Esophagus squamous epithelium (tissue), 5 donors: ENCODE measurements at regions not wholly inside any gene's neighbourhood (a gene's known extent, or its start where the extent isn't known, plus 50 kb on each side); places are given as distances from the start of the nearest gene placed in this dataset.

Experiments
- DNase-seq: peaks from one replicate; lab custom pipeline; 2025; lab: John Stamatoyannopoulos, UW
- H3K27ac ChIP-seq, 4 donors: fragments of 200-600 bp; sonication (generic); one replicate each; pipeline ENCODE4 v1.5.1; 2016 to 2019; ENCODE audit warnings: mild to moderate bottlenecking in 1 of 4
- H3K27me3 ChIP-seq, 4 donors: fragments of 200-600 bp; sonication (generic); 1 replicate in 3 of 4; 2 replicates in 1 of 4; pipeline versions ENCODE4 v1.5.1 to v1.6.0; 2017 to 2021; ENCODE audit warnings: antibody characterized with exemption in 1 of 4
- H3K36me3 ChIP-seq, 3 donors: fragments of 200-600 bp; sonication (generic); one replicate each; pipeline ENCODE4 v1.5.1; 2016 to 2019
- H3K4me1 ChIP-seq, 3 donors: fragments of 200-600 bp; sonication (generic); one replicate each; pipeline ENCODE4 v1.5.1; 2017 to 2019
- H3K4me3 ChIP-seq, 4 donors: fragments of 200-600 bp; sonication (generic); 1 replicate in 3 of 4; 2 replicates in 1 of 4; pipeline ENCODE4 v1.5.1; 2016 to 2019; ENCODE audit warnings: mild to moderate bottlenecking in 2 of 4, moderate library complexity in 1 of 4
- H3K9me3 ChIP-seq, 3 donors: fragments of 200-600 bp; sonication (generic); one replicate each; pipeline ENCODE4 v1.5.1; 2016 to 2019
- CTCF ChIP-seq, 6 experiments: fragments of 450-650 bp in 4 of 6; fragments of 200-600 bp in 2 of 6; sonication (generic) in 2 of 6; IDR thresholded peaks; one replicate each; pipeline ENCODE4 v1.5.1; 2016 to 2019; ENCODE audit warnings: antibody characterized with exemption in 6 of 6, mild to moderate bottlenecking in 4 of 6, moderate library complexity in 4 of 6
- POLR2A ChIP-seq, 4 donors: fragments of 450-650 bp; IDR thresholded peaks; one replicate each; pipeline ENCODE4 v1.6.1; 2017; ENCODE audit warnings: antibody characterized with exemption in 4 of 4, mild to moderate bottlenecking in 4 of 4, moderate library complexity in 3 of 4
- WGBS, 2 donors: methylation state at CpG; one replicate each; pipeline ENCODE4 v1.1.5; 2018; 5-methylcytosine and 5-hydroxymethylcytosine counted together
- intact Hi-C: fragments of 100-400 bp; cut with DNase I; formaldehyde crosslinking; loops from one replicate; pipeline ENCODE4 v1.15.0; 2022
- donor health status: DM: yes; HTN: yes; CAD: no.

GRCh38 chr6:121522265-121522664 is 86.8 kb downstream of the GJA1 start:
- 9 to 25% methylated on average over 2 of the region's 2 CpGs for WGBS, 2 donors
- Histone ChIP-seq H3K27me3 (no peaks in the 10 kb centered on the region), H3K36me3 (no peaks in the 10 kb centered on the region), H3K27ac (peak overlapping the region; percentile 55 to 80 (median 68)), H3K4me3 (peak overlapping the region in 1 of 4 donors; percentile 16), H3K9me3 (no peaks in the 10 kb centered on the region), H3K4me1 (peaks cover 0 to 29% (median 14%) of the 10 kb centered on the region in 3 donors)
- no peak for DNase-seq
- TF ChIP-seq CTCF (IDR thresholded peaks at IDR 0.05) (no peak), POLR2A (IDR thresholded peaks at IDR 0.05) (no peak)
- intact Hi-C loops: no loop called here

GRCh38 chr6:121522771-121523386 is 87.4 kb downstream of the GJA1 start:
- Histone ChIP-seq H3K4me1 (peaks cover 0 to 29% (median 14%) of the 10 kb centered on the region in 3 donors), H3K36me3 (no peaks in the 10 kb centered on the region), H3K9me3 (no peaks in the 10 kb centered on the region), H3K27ac (peak overlapping the region; percentile 55 to 80 (median 68)), H3K27me3 (no peaks in the 10 kb centered on the region), H3K4me3 (peak overlapping the region in 1 of 4 donors; percentile 16)
- TF ChIP-seq POLR2A (IDR thresholded peaks at IDR 0.05): no peak
- no peak for TF ChIP-seq CTCF (IDR thresholded peaks at IDR 0.05)
- intact Hi-C loops: no loop called here
- no peak for DNase-seq
- 59 to 68% methylated on average over 3 of the region's 3 CpGs for WGBS, 2 donors

- H3K4me3 ChIP-seq: no peak overlapping the region
- peak overlapping the region in 2 of 4 donors; percentile 78 to 80 for H3K27ac ChIP-seq
- H3K36me3 ChIP-seq: no peaks in the 10 kb centered on the region
- TF ChIP-seq POLR2A (IDR thresholded peaks at IDR 0.05) (no peak), CTCF (IDR thresholded peaks at IDR 0.05) (no peak)
- no peak for DNase-seq
- peaks cover 0 to 29% (median 14%) of the 10 kb centered on the region in 3 donors for H3K4me1 ChIP-seq
- 89 to 93% methylated on average over 7 of the region's 7 CpGs for WGBS, 2 donors
- intact Hi-C loops: no loop called here
- H3K27me3 ChIP-seq: no peaks in the 10 kb centered on the region
- no peaks in the 10 kb centered on the region for H3K9me3 ChIP-seq
Observed at GRCh38 chr6:121523628-121524027, 88.2 kb downstream of the GJA1 start.

- Histone ChIP-seq H3K27me3 (no peaks in the 10 kb centered on the region), H3K4me3 (no peak overlapping the region), H3K27ac (no peak overlapping the region), H3K36me3 (no peaks in the 10 kb centered on the region), H3K9me3 (no peaks in the 10 kb centered on the region), H3K4me1 (peaks cover 0 to 28% (median 12%) of the 10 kb centered on the region in 3 donors)
- 67 to 100% methylated on average over 1 of the region's 1 CpG for WGBS, 2 donors
- intact Hi-C loops: no loop called here
- DNase-seq: no peak
- no peak for TF ChIP-seq POLR2A (IDR thresholded peaks at IDR 0.05)
- TF ChIP-seq CTCF (IDR thresholded peaks at IDR 0.05): no peak
Observed at GRCh38 chr6:121526282-121526681, 90.8 kb downstream of the GJA1 start.

GRCh38 chr6:121531658-121532169 is 96.3 kb downstream of the GJA1 start:
- Histone ChIP-seq H3K27me3 (no peaks in the 10 kb centered on the region), H3K4me3 (no peak overlapping the region), H3K36me3 (no peaks in the 10 kb centered on the region), H3K4me1 (peaks cover 4 to 40% (median 8%) of the 10 kb centered on the region in 3 donors), H3K27ac (peak overlapping the region in 3 of 4 donors; percentile 47 to 75 (median 61)), H3K9me3 (no peaks in the 10 kb centered on the region)
- TF ChIP-seq POLR2A (IDR thresholded peaks at IDR 0.05): no peak
- no peak for TF ChIP-seq CTCF (IDR thresholded peaks at IDR 0.05)
- intact Hi-C loops: no loop called here
- no peak for DNase-seq
- WGBS, 2 donors: 16 to 18% methylated on average over 4 of the region's 4 CpGs
